Activated CD4-positive, alpha-beta T cell treated with anti-CD3 and anti-CD28 coated beads, Interleukin-2, amount 50 U/mL, for 16 hours (primary cell): ENCODE measurements at regions not wholly inside any gene's neighbourhood (a gene's known extent, or its start where the extent isn't known, plus 50 kb on each side); places are given as distances from the start of the nearest gene placed in this dataset.
A peak's percentile ranks its signal among the peaks of the same experiment; 100 is the strongest.

Experiments used
- DNase-seq: peaks from one replicate; pipeline ENCODE4 v3.0.0-alpha.2; 2020

- DNase-seq = no peak
Measured at GRCh38 chr6:144999127-144999526, 714.0 kb downstream of the UTRN start.

- DNase-seq = no peak
Measured at GRCh38 chr6:145003145-145003544, 718.0 kb downstream of the UTRN start.

DNA sequence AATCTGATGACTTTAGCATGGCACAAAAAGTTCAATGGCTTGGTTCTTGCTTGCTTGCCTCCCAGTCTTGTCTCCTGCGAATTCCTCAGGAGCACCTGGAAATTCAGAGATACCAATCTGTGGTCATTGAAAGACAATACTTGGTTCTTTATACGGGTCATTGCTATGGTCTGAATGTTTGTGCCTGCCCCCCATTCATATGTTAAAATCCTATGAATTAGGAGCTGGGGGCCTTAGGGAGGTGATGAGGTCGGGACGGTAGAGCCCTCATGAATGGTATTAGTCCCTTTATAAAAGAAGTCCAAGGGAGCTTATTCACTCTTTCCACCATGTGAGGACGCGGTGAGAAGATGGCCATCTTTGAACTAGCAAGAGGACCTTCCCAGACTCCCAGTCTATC lies 721.8 kb downstream of the UTRN start:
- no peak for DNase-seq

DNA sequence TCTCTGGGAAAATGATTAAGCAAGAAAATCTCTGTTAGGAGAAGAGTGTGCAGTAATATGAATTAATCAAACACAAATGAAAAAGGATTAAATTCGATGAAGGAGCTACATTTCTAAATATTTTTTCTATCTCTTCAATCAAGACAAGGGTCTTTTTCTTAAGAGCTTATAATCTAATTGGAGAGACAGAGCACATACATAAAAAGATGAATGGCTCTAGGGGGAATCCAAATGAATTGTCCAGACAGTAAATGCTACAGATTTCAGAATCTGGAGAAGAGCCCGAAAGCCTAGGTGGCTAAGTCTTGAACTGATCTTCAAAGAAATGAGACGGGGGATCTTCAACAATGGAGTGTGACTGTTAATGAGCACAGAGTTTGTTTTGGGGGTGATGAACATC lies 723.6 kb downstream of the UTRN start:
- DNase-seq = no peak

DNA sequence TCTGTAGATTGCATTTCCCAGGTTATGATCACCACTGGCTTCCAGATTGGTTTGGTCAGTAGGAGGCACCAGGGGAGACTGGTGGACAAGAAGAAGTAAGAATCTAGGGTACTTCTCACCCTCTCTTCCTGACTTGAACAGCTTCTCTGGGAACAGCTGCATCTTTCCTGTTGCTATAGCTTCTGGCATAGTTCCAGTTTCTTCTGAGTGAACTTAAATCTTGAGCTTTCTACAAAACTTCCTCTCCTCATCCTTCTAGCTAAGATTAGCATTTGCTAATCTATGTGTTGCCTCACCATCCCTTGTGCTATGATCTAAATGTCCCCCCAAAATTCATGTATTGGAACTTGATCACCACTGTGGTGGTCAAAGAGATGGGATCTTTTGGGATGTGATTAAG lies 724.6 kb downstream of the UTRN start:
- DNase-seq = no peak

GRCh38 chr6:145012039-145012662 lies 723.2 kb downstream of the EPM2A start:
- no peak for DNase-seq

DNA sequence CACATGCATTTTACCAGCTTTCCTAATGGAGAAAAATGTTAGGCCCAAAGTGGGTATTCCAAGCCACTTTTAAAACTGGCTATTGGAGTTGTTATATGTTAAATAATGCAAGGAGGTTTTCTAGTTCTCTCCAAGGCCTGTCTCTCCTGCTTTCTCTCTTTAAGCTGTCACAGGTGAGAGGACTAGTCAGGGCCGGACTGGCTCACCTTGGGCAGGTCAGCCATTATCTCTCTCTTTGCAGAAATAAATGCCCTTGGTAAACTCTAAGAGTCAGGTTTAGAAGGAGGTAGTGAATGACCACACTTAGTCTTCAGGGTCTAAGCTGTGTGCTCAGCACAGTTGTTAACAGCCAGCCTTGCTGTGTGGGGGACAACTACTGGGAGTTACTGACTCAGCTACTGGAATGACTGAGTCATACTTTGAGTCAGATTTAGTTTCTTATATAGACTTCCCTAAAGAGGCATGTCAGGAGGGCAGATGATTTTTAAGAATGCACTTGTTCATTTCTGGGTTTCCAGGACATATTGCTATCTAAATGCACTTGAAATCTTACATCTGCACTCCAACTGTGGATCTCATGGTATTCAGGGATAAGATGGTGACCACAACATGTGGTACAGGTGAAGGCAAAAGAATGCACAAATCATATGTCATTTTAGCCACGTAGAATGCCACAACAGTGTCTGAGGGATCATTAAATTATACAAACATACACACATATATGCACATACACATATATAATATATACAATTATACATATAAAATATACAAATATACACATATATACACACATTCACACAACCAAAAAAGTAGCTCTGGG lies 719.4 kb downstream of the EPM2A start:
- DNase-seq = peak; percentile 86

DNA sequence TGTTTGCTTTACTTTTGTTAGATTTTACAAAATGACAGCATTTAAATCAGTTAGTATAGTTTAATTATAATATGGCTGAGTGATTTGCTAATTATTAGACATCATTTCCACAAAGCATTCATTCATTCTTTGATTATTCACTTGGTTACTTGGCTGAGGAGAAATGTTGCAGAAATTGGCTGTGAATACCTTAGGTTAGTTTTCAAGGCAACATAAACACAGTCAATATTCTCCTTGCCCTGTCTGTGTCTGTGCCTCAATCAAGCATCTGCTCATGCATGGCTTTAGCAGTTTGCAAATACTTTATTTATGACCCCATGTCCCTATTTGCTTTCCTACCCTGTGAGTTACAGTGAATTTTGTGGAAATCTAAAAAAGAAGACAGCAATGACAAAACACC lies 718.3 kb downstream of the EPM2A start:
- no peak for DNase-seq

DNA sequence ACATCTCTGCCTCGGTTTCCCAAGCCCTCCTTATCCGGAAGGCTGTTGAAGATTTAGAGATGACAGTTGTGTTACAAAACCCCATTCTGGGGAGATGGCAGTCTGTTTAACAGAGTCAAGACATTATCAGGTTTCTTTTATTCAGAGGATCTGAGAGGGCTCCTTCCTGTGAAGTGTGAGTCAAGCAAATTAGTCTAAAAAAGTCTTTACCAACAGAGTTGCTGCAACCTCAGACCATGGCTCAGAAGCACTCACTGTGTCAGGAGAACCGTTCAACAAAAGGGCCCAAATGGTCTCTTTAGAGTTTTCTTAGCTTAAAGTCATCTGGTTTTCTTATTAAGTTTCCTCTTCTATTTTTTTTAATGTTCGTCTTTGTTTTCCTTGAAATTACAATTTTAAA lies 717.8 kb downstream of the EPM2A start:
- peak; percentile 16 for DNase-seq

DNA sequence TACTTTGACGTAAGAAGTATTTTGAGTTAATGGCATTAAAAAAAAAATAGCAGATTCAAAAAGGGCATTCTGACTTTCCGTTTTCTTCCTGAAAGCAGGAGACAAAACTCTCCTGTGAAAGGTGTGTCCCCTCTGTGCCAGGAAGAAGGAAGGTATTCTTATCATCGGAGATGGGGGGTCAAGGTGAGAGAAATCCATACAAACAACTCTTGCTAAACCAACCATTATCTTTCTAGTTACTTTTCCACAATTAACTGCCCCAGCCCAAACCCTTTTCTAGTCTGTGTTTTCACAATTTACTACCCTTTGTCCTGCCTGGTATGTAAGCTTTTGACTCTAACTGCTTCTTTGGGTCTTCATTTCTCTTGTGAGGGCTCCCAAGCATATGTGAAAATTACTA lies 717.3 kb downstream of the EPM2A start:
- no peak for DNase-seq

DNA sequence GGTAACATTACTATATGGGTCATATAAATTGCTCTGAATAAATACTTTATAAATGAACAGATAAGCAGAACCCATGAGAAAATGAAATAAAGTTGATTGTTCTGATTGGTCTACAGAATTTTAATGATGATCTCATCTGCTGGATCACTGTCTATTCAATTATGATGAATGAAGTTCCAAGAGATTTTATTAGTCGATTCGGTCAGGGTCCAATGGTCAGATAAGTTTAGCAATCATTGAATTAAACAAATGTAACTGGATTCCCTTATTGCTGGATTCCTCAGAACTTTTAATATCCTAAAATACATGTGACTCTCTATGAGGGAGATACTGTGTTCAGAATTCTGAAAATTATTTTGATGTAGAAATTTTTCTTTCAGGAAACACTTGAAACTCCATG lies 715.2 kb downstream of the EPM2A start:
- DNase-seq = no peak

GRCh38 chr6:145020543-145020942 lies 714.8 kb downstream of the EPM2A start:
- DNase-seq = no peak

DNA sequence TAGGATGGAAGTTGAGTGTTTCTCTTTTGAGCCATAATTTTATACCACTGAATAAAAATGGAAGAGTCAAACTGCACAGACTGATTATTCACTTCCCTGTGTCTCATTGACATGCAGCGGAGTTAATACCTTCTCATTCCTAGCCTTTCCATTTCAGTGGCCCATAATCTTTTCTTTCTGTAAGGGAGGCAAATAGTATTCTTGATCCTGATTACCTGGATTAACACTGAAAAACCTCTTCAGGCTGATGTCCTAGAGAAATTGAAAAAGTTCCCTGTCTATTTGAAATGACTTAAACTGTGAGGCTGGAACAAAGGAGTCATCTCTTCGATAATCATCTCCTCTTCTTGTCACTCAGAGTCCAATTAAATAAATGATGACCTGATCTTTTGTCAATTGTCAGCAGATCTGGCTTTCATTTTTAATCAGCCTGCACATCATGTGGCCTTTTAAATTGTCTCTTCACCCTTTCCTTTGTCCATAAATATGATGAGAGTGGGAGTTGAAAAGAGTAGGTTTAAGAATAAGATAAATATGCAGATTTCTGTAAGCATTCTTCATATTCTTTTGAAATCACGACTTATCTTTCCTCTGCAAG lies 713.0 kb downstream of the EPM2A start:
- DNase-seq = peak; percentile 23

- no peak for DNase-seq
Measured at GRCh38 chr6:145023116-145023726, 712.1 kb downstream of the EPM2A start.

DNA sequence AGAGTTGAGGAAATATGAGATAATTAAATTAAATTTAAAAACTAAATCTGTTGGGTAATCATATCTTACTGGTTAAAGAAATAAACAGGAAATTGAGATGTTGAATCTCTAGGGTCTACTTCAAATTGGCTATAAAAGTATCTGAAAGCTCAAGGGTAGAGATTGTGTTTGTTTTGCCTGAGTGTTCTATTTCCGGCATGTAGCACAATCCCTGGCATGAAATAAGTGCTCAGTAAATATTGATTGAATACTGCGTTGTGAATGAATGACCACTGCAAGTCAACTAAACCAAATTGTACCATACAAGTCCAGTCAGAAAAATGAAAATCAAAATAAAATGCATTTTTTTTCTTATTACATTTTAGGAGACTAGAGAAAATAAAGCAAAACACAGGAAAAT lies 709.8 kb downstream of the EPM2A start:
- DNase-seq = no peak

DNA sequence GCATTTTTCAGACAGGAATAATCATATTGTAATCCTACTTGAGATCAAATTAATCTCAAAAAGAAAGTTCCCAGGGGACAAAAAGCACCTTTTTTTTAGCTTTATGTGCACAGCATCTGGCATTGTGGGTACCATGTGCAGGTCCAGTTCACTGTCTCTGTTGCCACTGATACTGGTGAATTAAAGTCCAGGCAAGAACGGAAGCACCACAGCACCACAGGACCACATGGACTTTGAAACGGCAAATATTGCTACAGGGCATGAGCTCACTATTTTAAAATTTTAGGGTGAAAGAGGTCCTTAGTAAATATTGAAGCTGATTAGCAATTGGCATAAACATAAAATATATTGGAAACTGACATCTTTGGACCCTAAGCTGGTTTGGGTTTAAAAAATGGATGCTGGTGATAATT lies 709.0 kb downstream of the EPM2A start:
- DNase-seq = no peak

DNA sequence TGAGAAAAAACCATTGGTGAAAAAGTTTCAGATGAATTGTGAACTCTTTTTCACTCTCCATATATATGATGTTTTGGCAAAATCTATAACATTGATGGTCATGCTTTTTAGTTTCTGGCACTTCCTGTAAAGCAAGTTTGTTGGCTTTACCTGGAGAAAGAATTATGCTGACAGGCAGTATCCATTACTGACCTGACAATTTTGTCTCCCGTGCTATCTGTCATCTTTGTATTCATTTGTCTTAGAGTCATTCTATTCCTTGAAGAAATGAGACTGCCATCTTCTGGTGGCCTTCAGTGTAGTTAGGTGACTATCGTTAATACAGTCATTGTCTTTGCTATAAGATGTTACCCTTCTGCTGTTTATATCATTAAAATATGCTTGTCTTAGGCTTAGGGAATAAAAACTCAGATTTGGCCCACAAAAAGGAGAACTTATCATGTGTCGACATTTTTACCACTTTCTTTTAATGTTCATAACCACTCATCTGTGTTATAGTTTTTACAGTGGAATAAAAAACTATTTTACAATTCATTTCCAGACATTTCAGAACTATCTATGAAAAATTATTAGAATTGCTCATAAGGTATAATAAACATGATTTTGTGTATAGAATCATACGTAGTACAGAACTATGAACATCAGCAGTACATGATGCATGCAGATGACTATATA lies 707.0 kb downstream of the EPM2A start:
- DNase-seq = peak; percentile 52

DNA sequence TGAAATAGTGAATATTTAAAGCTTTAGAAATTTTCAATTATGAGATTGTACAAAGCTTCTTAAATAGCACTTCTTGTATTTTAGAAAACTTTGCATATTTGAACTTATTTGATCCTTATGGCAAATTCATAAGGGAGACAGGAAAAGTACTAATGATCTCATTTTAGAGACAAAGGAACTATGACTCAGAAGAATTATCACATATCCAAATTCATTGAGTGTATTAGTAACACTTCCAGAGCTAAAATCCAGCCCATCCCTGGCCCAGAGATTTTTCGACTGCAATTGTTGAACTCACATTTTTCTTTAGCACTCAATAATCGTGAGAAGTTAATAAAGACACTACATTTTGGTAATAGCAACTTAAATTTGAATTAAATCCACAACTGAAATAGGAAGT lies 704.3 kb downstream of the EPM2A start:
- DNase-seq = no peak

DNA sequence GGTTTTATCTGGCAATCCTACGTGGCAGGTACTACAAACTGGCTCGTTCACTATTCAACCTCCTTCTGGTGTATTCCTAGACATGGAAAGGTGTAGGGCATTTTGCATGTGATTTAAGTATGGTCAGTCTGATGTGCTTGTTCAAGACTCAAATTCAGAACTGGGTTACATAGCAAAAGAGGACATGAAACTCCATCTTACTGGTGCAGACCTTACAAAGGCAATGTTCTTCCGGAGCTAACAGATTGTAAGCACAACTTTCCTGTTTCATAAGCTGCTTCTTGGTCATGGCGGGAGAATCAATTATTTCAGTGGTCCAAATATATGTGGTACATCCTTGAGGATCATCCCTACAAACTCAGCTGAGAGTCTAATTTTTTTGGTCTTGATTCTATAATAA lies 703.4 kb downstream of the EPM2A start:
- no peak for DNase-seq

DNA sequence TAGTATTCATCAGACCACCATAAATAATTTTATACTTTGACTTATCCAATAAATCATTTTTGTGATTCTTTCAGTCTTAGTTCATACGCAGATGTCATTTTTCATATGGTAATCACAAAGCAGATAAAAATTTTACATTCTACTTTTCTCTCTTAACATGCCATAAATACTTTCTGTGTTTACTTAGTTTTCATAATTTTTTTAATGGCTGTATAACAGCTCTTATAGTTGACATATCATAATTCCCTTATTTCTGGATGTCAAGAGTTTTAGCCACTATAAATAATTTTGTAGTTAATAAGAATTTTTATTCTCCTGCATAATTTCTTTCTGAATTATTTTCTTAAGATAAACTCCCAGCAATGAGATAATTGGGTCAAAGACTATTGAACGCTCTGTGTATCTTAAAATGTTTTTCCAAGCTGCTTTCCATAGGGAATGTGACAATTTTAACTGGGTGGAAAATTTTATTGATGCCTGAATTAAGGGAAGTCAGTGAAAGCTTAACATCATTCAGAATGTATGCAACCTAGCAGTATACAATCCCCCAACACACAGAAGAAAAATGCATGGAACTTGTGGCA lies 702.7 kb downstream of the EPM2A start:
- no peak for DNase-seq

GRCh38 chr6:145034664-145035063 lies 700.7 kb downstream of the EPM2A start:
- no peak for DNase-seq

DNA sequence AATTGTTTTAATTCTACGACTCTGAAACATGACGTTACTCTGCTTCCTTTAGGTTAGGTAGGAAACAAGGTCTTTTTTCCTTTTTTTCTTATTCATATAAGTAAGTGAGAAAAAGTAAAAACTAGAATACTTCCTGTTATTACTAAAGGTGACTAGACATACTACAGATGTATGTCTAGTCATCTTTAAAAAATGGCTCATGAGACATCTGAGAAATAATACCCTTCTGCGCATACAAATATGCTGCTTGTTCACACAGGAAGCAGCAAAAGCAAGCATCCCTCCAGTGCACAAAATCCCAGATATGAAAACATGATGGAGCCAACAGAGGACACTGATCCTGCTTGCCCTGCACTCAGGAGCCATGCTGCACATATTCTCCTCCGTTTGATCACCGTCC lies 699.1 kb downstream of the EPM2A start:
- no peak for DNase-seq
